ENCODE measurements at regions not wholly inside any gene's neighbourhood (a gene's known extent, or its start where the extent isn't known, plus 50 kb on each side); places are given as distances from the start of the nearest gene placed in this dataset.

DNA sequence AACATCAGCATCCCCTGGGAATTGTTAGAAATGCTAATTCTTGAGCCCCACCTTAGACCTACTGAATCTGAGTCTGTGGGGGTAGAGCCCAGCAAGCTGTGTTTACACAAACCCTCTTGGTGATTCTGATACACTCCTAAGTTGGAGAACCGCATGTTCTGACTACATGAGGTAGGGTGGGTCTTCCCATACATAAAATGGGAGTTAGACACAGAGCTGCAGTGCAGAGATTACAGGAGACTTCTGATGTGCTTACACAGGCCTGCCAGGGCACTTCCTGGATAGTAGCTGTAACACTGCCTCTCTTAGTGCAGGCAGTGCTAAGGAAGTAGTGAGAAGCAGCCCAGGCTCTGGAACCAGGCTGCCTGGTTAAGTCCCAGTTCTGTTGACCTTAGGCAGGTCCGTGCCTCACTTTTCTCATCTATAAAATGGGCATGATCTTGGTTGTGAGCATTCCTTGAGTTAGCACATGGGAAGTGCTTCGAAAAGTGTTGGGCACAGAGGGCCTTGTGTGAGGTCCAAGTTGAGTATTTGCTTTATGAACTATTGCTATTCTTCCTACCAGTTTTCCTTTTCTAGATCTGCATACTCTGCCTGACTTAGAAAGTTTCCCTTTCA lies 67.3 kb downstream of the GLI2 start:
- no peak for DNase-seq (ENCODE audit: low spot score)
- H3K27ac ChIP-seq, result peak overlapping the region; percentile 44 to 64
- TF ChIP-seq, protein P1, sequence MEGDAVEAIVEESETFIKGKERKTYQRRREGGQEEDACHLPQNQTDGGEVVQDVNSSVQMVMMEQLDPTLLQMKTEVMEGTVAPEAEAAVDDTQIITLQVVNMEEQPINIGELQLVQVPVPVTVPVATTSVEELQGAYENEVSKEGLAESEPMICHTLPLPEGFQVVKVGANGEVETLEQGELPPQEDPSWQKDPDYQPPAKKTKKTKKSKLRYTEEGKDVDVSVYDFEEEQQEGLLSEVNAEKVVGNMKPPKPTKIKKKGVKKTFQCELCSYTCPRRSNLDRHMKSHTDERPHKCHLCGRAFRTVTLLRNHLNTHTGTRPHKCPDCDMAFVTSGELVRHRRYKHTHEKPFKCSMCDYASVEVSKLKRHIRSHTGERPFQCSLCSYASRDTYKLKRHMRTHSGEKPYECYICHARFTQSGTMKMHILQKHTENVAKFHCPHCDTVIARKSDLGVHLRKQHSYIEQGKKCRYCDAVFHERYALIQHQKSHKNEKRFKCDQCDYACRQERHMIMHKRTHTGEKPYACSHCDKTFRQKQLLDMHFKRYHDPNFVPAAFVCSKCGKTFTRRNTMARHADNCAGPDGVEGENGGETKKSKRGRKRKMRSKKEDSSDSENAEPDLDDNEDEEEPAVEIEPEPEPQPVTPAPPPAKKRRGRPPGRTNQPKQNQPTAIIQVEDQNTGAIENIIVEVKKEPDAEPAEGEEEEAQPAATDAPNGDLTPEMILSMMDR (IDR thresholded peaks at IDR 0.05), result no peak
- H3K4me3 ChIP-seq, result no peak overlapping the region

DNA sequence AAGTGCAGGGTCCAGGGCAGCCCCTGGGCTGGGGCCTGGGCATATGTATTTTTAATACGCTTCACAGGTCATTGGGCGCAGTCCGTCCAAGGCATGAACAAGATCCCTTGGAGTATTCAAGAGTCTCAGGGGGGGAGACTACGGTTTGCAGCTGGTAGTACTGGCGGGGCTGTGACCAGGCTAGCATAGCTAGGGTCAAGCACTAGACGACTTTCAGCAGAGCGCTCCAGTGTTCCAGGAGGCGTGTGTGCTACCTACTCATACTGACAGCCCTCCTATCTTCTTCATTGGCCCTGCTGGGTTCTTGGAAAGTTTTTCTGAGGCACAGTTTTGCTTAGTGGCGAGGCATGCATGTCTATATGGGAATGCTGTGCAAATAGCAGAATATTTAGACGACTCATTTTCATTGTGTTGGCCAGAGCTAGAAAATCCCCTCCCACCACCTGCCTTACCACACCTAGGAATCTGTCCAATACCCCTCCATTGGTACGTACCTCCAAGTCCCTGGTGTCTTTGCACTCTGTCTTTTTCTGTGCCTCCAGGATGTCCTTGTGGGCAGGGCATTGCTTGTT lies 68.2 kb downstream of the GLI2 start:
- H3K4me3 ChIP-seq, result no peak overlapping the region
- H3K27ac ChIP-seq, result peak overlapping the region; percentile 36 to 64
- no peak for DNase-seq (ENCODE audit: low spot score)
- TF ChIP-seq, protein P1 (IDR thresholded peaks at IDR 0.05), result no peak

DNA sequence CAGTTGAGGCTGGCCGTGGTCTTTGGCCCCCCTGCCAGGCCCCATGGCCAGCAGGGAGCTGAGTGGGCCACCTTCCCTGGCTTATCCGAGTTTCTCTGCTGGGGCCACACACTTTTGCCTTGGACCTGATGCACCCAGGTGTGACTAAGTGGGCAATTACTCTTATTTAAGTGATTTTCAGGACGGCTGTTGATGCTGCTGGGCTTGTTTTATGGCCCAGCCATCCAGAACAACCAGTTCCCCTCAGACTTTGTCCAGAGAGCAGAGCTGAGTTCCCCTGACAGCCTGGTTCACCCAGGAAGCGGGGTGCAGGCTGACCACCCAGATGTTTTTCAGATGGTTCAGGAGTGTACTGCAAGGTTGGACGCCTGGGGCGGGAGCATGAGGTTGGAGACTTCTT lies 68.8 kb downstream of the GLI2 start:
- TF ChIP-seq, protein P1 (IDR thresholded peaks at IDR 0.05), result no peak
- peak overlapping the region in 1 of 2 donors; percentile 64 for H3K27ac ChIP-seq
- DNase-seq (ENCODE audit: low spot score), result no peak
- no peak overlapping the region for H3K4me3 ChIP-seq

DNA sequence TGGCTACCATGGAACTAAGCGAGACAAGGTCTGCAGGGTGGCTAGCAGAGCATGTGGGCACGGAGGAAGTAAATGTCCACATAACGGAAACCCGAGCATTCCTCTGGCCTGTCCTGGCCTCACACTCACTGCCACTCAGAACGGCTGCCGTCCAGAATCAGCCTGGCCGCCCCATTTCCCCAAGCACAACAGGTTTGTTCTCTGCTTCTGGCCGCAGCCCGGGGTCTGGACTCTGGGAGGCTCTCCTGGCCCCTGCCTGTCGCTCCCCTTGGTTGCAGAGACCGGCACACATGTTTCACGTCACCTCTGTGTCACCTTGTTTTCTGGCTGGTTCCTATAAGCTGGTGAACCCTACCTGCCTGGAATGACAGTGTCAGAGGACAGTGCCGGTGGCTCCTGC lies 69.3 kb downstream of the GLI2 start:
- Histone ChIP-seq H3K4me3 (no peak overlapping the region), H3K27ac (peak overlapping the region; percentile 54 to 65)
- no peak for DNase-seq (ENCODE audit: low spot score)
- TF ChIP-seq, protein P1 (IDR thresholded peaks at IDR 0.05), result no peak

DNA sequence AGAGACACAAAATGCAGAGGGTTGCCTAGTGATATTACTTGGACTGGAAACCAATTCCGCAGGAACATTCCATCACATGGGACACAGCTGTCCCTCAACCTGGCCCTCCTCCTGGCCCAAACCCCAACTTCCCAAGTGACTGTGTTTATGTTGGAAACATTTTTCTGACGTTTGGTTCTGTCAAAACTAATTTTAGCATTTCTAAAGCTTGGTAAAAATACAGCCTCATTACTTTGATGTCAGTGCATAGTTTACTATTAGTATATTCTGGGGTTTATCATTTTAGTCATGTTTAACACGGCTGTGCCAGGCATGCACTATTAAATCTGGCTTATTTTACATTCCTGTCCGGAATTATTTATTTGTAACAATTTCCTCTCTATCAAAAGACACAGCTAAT lies 69.9 kb downstream of the GLI2 start:
- no peak for DNase-seq (ENCODE audit: low spot score)
- Histone ChIP-seq H3K4me3 (no peak overlapping the region), H3K27ac (peak overlapping the region in 1 of 2 donors; percentile 65)
- TF ChIP-seq, protein P1 (IDR thresholded peaks at IDR 0.05), result no peak

DNA sequence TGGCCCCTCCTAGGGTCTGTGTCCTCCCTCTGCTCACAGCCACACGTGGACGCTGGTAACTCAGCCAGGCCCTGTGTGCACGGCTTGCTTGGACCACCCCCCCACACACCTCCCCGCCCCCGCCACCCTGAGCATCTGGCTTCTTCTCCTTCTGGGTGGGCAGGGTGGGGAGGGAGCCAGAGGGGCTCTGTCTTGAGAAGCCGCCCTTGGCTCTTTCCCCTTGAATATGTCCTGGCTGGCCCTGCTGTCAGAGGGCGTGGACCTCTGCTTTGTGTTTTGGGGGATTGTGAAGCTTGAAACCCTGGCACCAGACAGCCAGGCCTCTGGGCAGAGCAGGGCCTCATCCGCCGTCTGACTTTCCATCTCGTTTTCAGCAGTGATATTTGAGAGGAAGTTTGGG lies 72.1 kb downstream of the GLI2 start:
- H3K4me3 ChIP-seq, result no peak overlapping the region
- H3K27ac ChIP-seq, result no peak overlapping the region
- TF ChIP-seq, protein P1 (IDR thresholded peaks at IDR 0.05), result no peak
- DNase-seq (ENCODE audit: low spot score), result no peak

DNA sequence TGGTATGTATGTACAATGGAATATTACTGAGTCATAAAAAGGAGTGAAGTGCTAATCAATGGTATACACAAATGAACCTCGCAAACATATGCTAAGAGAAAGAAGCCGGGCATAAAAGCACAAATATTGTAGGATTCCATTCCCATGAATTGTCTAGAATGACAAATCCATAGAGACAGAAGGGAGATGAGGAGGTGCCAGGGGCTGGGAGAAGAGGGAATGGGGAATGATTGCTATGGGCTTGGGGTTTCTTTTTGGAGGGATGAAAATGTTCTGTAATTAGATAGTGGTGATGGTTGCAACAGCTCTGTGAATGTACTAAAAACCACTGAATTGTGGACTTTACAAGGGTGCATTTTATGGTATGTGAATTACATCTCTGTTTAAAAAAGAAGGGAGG lies 73.5 kb downstream of the GLI2 start:
- Histone ChIP-seq H3K27ac (no peak overlapping the region), H3K4me3 (no peak overlapping the region)
- TF ChIP-seq, protein P1 (IDR thresholded peaks at IDR 0.05), result no peak
- DNase-seq (ENCODE audit: low spot score), result no peak

All from coronary artery (tissue), 2 donors.